Tibial artery (tissue), 4 donors: ENCODE measurements at regions not wholly inside any gene's neighbourhood (a gene's known extent, or its start where the extent isn't known, plus 50 kb on each side); places are given as distances from the start of the nearest gene placed in this dataset.
"Not testable (repeated sequence)": the region's sequence is repeated elsewhere in the genome, so short reads cannot be mapped to it uniquely, and the experiment has no call there.

Source experiments
- DNase-seq, 2 donors: peaks; one replicate each; pipeline ENCODE4 v3.0.0-alpha.2; 2019
- H3K27ac ChIP-seq, 2 donors: fragments of 200-600 bp; sonication (generic) in 1 of 2; 1 replicate in 1 of 2; 2 replicates in 1 of 2; pipeline ENCODE4 v1.5.1; 2018 to 2019; ENCODE audit warnings: mild to moderate bottlenecking in 1 of 2
- H3K27me3 ChIP-seq, 2 donors: fragments of 200-600 bp; sonication (generic) in 1 of 2; one replicate each; pipeline versions ENCODE4 v1.5.1 to v1.6.0; 2016 to 2019
- H3K36me3 ChIP-seq, 3 donors: fragments of 200-600 bp; sonication (generic) in 2 of 3; one replicate each; pipeline ENCODE4 v1.5.1; 2016 to 2019; ENCODE audit warnings: mild to moderate bottlenecking in 2 of 3
- H3K4me1 ChIP-seq, 4 donors: fragments of 200-600 bp; sonication (generic) in 2 of 4; 1 replicate in 3 of 4; 2 replicates in 1 of 4; pipeline ENCODE4 v1.5.1; 2016 to 2019
- H3K4me3 ChIP-seq, 2 donors: fragments of 200-600 bp; sonication (generic) in 1 of 2; 1 replicate in 1 of 2; 2 replicates in 1 of 2; pipeline ENCODE4 v1.5.1; 2018 to 2019; ENCODE audit warnings: mild to moderate bottlenecking in 2 of 2
- H3K9me3 ChIP-seq, 3 donors: fragments of 200-600 bp; sonication (generic) in 1 of 3; one replicate each; pipeline ENCODE4 v1.5.1; 2016 to 2019
- CTCF ChIP-seq, 2 experiments: fragments of 200-600 bp in 1 of 2; fragments of 450-650 bp in 1 of 2; IDR thresholded peaks; one replicate each; pipeline ENCODE4 v1.5.1; 2017 to 2019; ENCODE audit warnings: antibody characterized with exemption in 2 of 2, mild to moderate bottlenecking in 1 of 2, moderate library complexity in 1 of 2
- intact Hi-C: fragments of 100-400 bp; cut with DNase I; formaldehyde crosslinking; loops from one replicate; pipeline ENCODE4 v1.15.0; 2023; ENCODE audit warnings: low total_unique reads

DNA sequence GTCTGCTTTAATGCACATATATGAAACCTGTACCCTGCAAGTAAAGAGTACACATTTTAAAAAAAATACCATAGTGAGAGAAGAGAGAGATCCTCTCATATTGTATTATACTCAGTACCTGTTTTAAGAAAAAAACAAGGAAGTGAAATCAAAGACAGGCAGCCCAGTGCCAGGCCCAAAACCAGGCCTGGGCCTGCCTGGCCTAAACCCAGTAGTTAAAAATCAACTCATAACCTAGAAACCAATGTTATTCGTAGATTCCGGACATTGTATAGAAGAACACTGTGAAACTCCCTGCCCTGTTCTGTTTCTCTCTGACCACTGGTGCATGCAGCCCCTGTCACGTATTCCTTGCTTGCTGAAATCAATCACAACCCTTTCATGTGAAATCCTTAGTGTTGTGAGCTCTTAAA, 1078.0 kb upstream of the FAM98A start:
- DNase-seq, H3K36me3 ChIP-seq, H3K4me3 ChIP-seq, intact Hi-C loops, H3K27me3 ChIP-seq, H3K4me1 ChIP-seq, H3K27ac ChIP-seq, H3K9me3 ChIP-seq: not testable (repeated sequence)

DNA sequence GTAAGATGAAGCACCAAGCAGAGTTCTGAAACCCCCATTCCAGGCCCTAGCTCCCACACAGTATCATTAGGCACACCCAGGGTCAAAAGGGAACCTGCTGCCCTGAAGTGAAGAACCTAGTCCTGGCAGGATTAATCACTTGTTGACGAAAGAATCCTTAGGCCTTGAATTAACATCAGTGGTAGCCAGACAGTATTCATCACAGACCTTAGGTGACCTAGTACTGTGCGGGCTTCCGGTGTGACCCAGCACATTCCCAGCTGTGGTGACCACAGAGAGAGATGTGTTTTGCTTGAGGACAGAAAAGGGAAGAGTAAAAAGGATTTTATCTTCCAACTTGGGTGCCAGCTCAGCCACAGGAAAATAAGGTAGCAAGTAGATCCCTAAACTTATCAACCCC, 1071.4 kb upstream of the FAM98A start:
- TF ChIP-seq CTCF (IDR thresholded peaks at IDR 0.05): no peak
- Histone ChIP-seq H3K4me1 (no peaks in the 10 kb centered on the region), H3K27me3 (no peaks in the 10 kb centered on the region), H3K36me3 (no peaks in the 10 kb centered on the region), H3K9me3 (no peaks in the 10 kb centered on the region), H3K4me3 (no peak overlapping the region), H3K27ac (no peak overlapping the region)
- intact Hi-C loops: no loop called here
- DNase-seq: no peak

DNA sequence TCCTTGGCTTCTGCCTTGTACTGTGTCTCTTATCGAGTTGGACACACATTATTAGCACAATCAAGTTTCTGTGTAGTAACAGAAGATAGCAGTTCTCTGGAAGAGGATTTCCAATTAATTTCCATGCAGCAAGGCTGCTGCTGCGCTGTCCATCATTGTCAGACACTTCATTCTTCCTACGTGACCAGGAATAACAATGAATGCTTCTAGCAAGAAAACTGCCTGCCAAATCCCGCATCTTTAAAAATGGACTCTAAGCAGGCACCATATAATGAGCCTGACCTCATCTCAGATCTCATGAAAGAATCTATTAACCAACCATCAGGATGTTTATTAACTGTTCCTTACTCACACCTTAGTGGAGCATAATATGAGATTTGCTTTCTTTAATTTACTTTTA, 1067.7 kb upstream of the FAM98A start:
- H3K9me3 ChIP-seq: no peaks in the 10 kb centered on the region
- no peaks in the 10 kb centered on the region for H3K27me3 ChIP-seq
- no peaks in the 10 kb centered on the region for H3K4me1 ChIP-seq
- TF ChIP-seq CTCF (IDR thresholded peaks at IDR 0.05): no peak
- no peak overlapping the region for H3K27ac ChIP-seq
- intact Hi-C loops: no loop called here
- H3K36me3 ChIP-seq: no peaks in the 10 kb centered on the region
- H3K4me3 ChIP-seq: no peak overlapping the region
- DNase-seq: no peak

- DNase-seq: no peak
- Histone ChIP-seq H3K27ac (no peak overlapping the region), H3K4me1 (no peaks in the 10 kb centered on the region), H3K9me3 (no peaks in the 10 kb centered on the region), H3K4me3 (no peak overlapping the region), H3K36me3 (no peaks in the 10 kb centered on the region), H3K27me3 (no peaks in the 10 kb centered on the region)
- TF ChIP-seq CTCF (IDR thresholded peaks at IDR 0.05): no peak
- intact Hi-C loops: no loop called here
These were observed 1065.2 kb upstream of the FAM98A start for GRCh38 chr2:34664266-34664665.

DNA sequence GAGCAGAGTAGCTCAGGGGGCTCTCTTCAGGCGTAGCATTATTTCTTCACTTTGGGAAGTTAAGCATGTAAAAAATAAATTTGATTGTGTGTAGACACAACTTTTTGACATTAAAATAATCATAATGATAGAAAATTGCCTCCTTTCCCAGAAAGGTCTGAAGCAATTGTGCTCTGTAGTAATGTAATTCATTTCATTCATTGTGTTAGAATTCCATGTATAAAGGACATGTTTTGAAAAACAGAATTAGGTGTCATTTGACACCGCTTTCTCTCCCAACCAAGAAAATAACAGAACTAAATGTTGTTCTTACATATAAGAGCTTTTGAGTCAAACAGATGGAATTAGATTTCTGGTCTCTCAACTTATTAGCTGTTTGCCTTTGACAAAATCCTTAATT, 1064.2 kb upstream of the FAM98A start:
- Histone ChIP-seq H3K27me3 (no peaks in the 10 kb centered on the region), H3K27ac (no peak overlapping the region), H3K36me3 (no peaks in the 10 kb centered on the region), H3K4me1 (no peaks in the 10 kb centered on the region), H3K9me3 (no peaks in the 10 kb centered on the region), H3K4me3 (no peak overlapping the region)
- no peak for DNase-seq
- no peak for TF ChIP-seq CTCF (IDR thresholded peaks at IDR 0.05)
- intact Hi-C loops: no loop called here

- no peak for TF ChIP-seq CTCF (IDR thresholded peaks at IDR 0.05)
- Histone ChIP-seq H3K36me3 (no peaks in the 10 kb centered on the region), H3K4me1 (no peaks in the 10 kb centered on the region), H3K9me3 (no peaks in the 10 kb centered on the region), H3K27me3 (no peaks in the 10 kb centered on the region), H3K4me3 (no peak overlapping the region), H3K27ac (no peak overlapping the region)
- intact Hi-C loops: no loop called here
- no peak for DNase-seq
These were observed 1061.6 kb upstream of the FAM98A start for GRCh38 chr2:34660741-34661140.
